ENCODE measurements at regions not wholly inside any gene's neighbourhood (a gene's known extent, or its start where the extent isn't known, plus 50 kb on each side); places are given as distances from the start of the nearest gene placed in this dataset.

DNA sequence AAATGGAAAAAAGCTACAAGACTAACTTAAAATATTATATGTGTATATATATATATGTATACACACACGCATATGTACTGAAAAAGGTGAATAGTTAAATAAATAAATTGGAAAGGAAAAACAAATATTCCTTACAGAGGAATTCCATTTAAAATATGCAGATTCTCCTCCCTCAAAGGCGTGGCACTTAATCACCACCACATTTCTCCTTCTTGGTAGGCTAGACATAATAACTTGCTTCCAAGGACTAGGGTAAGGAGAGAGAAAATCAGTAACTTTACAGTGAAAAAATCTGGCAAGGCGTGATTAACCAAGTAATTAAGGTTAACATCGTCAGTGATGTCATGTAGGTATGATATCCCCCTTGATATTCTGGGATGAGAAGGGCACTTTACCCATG lies 84.0 kb upstream of the USP25 start:
- Mint-ChIP-seq H3K4me1 (peaks cover 9% of the 10 kb centered on the region), H3K36me3 (ENCODE audit: low read depth) (no peaks in the 10 kb centered on the region), H3K27ac (no peak overlapping the region), H3K27me3 (ENCODE audit: low read depth, poor library complexity) (no peaks in the 10 kb centered on the region), H3K9me3 (no peaks in the 10 kb centered on the region), H3K4me3 (no peak overlapping the region)
- TF ChIP-seq, protein P1, sequence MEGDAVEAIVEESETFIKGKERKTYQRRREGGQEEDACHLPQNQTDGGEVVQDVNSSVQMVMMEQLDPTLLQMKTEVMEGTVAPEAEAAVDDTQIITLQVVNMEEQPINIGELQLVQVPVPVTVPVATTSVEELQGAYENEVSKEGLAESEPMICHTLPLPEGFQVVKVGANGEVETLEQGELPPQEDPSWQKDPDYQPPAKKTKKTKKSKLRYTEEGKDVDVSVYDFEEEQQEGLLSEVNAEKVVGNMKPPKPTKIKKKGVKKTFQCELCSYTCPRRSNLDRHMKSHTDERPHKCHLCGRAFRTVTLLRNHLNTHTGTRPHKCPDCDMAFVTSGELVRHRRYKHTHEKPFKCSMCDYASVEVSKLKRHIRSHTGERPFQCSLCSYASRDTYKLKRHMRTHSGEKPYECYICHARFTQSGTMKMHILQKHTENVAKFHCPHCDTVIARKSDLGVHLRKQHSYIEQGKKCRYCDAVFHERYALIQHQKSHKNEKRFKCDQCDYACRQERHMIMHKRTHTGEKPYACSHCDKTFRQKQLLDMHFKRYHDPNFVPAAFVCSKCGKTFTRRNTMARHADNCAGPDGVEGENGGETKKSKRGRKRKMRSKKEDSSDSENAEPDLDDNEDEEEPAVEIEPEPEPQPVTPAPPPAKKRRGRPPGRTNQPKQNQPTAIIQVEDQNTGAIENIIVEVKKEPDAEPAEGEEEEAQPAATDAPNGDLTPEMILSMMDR (IDR thresholded peaks at IDR 0.05) = no peak
- DNase-seq = no peak

- TF ChIP-seq, protein P1 (IDR thresholded peaks at IDR 0.05) = no peak
- Mint-ChIP-seq H3K27ac (no peak overlapping the region), H3K36me3 (ENCODE audit: low read depth) (no peaks in the 10 kb centered on the region), H3K4me3 (no peak overlapping the region), H3K27me3 (ENCODE audit: low read depth, poor library complexity) (no peaks in the 10 kb centered on the region), H3K4me1 (no peaks in the 10 kb centered on the region), H3K9me3 (no peaks in the 10 kb centered on the region)
- DNase-seq = no peak
These were observed 79.0 kb upstream of the USP25 start for GRCh38 chr21:15650735-15651134.

GRCh38 chr21:15651172-15651571 lies 78.6 kb upstream of the USP25 start:
- Mint-ChIP-seq H3K27ac (no peak overlapping the region), H3K27me3 (ENCODE audit: low read depth, poor library complexity) (no peaks in the 10 kb centered on the region), H3K4me3 (no peak overlapping the region), H3K9me3 (no peaks in the 10 kb centered on the region), H3K4me1 (no peaks in the 10 kb centered on the region), H3K36me3 (ENCODE audit: low read depth) (no peaks in the 10 kb centered on the region)
- no peak for DNase-seq
- TF ChIP-seq, protein P1 (IDR thresholded peaks at IDR 0.05) = no peak

DNA sequence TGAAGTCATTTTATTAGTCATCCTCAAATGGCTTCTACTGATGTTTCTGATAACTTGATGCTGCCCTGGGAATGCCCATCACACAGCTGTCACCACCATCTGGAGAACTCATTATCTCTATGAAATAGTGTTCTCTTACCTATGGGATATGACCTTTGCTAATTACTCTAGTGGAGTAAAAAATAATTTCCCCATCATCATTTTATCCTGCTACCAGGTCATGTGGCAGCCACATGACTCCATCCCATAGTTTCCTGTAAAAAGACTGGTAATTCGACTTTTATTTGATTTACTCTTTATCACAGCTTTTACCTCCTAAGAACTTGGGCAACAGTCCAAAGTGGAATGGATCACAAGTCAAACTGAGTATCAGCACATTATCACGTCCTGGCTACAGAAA lies 76.1 kb upstream of the USP25 start:
- Mint-ChIP-seq H3K27me3 (ENCODE audit: low read depth, poor library complexity) (no peaks in the 10 kb centered on the region), H3K27ac (no peak overlapping the region), H3K4me1 (no peaks in the 10 kb centered on the region), H3K36me3 (ENCODE audit: low read depth) (no peaks in the 10 kb centered on the region), H3K4me3 (no peak overlapping the region), H3K9me3 (no peaks in the 10 kb centered on the region)
- DNase-seq = no peak
- TF ChIP-seq, protein P1 (IDR thresholded peaks at IDR 0.05) = no peak

- no peak overlapping the region for H3K27ac Mint-ChIP-seq
- TF ChIP-seq, protein P1 (IDR thresholded peaks at IDR 0.05) = no peak
- no peak overlapping the region for H3K4me3 Mint-ChIP-seq
- H3K9me3 Mint-ChIP-seq = no peaks in the 10 kb centered on the region
- no peaks in the 10 kb centered on the region for H3K36me3 Mint-ChIP-seq (ENCODE audit: low read depth)
- peaks cover 2% of the 10 kb centered on the region for H3K4me1 Mint-ChIP-seq
- no peaks in the 10 kb centered on the region for H3K27me3 Mint-ChIP-seq (ENCODE audit: low read depth, poor library complexity)
- DNase-seq = no peak
These were observed 75.6 kb upstream of the USP25 start for GRCh38 chr21:15654171-15654570.

DNA sequence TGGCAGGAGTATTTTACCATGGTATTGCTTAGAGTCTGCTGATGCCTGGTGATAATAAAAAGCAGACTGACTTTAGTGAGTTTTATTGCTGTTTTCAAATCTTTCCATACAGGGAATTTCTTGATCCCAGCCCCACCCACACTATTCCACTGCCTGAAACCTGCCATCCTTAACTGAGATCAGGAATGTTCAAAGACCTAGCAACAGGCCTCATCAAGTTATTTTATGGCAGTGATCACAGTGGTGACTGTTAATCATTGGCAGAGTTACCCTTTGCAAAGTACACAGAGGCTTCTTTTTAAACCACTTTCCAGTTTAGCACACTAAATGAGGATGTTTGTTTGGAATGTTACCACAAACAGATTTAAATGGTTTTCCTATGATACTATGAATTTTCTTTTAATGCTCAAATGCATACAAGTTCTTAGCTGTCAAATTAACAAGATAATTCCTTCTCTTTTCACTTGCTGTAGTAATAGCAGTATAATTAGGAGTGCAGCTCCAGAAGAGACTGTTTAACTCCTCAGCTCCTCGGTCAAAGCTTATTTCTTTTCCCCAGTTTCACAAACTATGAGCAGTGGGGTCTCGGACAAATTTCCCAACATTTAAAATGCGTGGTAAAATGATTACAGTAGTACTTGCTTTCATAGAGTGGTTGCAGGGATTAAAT lies 69.9 kb upstream of the USP25 start:
- no peaks in the 10 kb centered on the region for H3K9me3 Mint-ChIP-seq
- TF ChIP-seq, protein P1 (IDR thresholded peaks at IDR 0.05) = no peak
- H3K27ac Mint-ChIP-seq = peak overlapping the region; percentile 92
- DNase-seq = peak; percentile 12
- H3K4me1 Mint-ChIP-seq = peaks cover 27% of the 10 kb centered on the region
- no peaks in the 10 kb centered on the region for H3K27me3 Mint-ChIP-seq (ENCODE audit: low read depth, poor library complexity)
- no peak overlapping the region for H3K4me3 Mint-ChIP-seq
- no peaks in the 10 kb centered on the region for H3K36me3 Mint-ChIP-seq (ENCODE audit: low read depth)

Data from nephron progenitor cell (in vitro differentiated cells).